ENCODE measurements at regions not wholly inside any gene's neighbourhood (a gene's known extent, or its start where the extent isn't known, plus 50 kb on each side); places are given as distances from the start of the nearest gene placed in this dataset.
A peak's percentile ranks its signal among the peaks of the same experiment; 100 is the strongest.

DNA sequence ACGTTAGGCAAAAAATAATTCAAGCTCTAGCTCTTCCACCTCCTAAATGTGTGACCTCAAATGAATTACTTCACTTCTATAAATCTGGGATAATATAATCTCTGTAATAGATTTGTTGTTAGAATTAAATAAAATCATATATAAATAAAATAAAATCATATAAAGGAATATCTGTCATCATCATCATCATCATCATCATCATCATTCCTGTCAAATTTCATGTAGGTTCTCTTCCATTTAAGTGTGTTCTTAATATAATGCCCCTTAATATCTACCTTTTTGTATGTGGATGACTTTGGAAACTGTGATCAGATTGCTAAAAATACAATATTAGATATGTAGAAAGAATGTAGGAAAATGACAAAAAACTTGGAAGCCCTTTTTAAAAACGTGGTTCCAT lies 621.0 kb downstream of the ADGRL2 start:
- Histone ChIP-seq H3K36me3 (no peaks in the 10 kb centered on the region), H3K4me1 (no peaks in the 10 kb centered on the region), H3K27ac (no peak overlapping the region), H3K27me3 (no peaks in the 10 kb centered on the region), H3K9me3 (no peaks in the 10 kb centered on the region), H3K4me3 (no peak overlapping the region)
- no peak for DNase-seq
- FAIRE-seq, result peak; percentile 26
- intact Hi-C loops (cut with DNase I), result no loop called here
- 39 to 40% methylated on average over 2 of the region's 2 CpGs for WGBS, 2 donors
- ATAC-seq, result no peak
- TF ChIP-seq, protein P1, sequence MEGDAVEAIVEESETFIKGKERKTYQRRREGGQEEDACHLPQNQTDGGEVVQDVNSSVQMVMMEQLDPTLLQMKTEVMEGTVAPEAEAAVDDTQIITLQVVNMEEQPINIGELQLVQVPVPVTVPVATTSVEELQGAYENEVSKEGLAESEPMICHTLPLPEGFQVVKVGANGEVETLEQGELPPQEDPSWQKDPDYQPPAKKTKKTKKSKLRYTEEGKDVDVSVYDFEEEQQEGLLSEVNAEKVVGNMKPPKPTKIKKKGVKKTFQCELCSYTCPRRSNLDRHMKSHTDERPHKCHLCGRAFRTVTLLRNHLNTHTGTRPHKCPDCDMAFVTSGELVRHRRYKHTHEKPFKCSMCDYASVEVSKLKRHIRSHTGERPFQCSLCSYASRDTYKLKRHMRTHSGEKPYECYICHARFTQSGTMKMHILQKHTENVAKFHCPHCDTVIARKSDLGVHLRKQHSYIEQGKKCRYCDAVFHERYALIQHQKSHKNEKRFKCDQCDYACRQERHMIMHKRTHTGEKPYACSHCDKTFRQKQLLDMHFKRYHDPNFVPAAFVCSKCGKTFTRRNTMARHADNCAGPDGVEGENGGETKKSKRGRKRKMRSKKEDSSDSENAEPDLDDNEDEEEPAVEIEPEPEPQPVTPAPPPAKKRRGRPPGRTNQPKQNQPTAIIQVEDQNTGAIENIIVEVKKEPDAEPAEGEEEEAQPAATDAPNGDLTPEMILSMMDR (IDR thresholded peaks at IDR 0.05), result no peak

DNA sequence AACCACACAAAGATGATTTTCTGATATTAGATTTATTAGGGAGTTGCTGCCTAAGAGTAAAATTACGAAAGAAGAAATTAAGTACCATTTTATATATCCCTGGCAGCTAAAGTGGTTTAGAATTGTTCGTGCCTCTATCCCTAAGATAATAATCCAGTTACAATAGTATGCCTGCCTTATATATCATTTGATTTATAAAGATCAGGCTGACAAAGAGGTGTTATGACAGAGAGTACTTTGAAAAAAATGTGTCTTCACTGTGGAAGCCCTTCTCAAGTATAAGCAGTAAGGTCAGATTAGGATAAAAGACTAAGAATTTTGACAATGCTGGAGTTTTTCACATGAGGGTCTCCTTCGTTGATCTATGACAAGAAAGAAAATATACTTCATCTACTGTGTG lies 619.9 kb downstream of the ADGRL2 start:
- Histone ChIP-seq H3K9me3 (no peaks in the 10 kb centered on the region), H3K27ac (no peak overlapping the region), H3K4me1 (no peaks in the 10 kb centered on the region), H3K27me3 (no peaks in the 10 kb centered on the region), H3K4me3 (no peak overlapping the region), H3K36me3 (no peaks in the 10 kb centered on the region)
- DNase-seq, result no peak
- no peak for FAIRE-seq
- WGBS, 2 donors, result 69 to 90% methylated on average over 3 of the region's 3 CpGs
- intact Hi-C loops (cut with DNase I), result no loop called here
- ATAC-seq, result no peak
- TF ChIP-seq, protein P1 (IDR thresholded peaks at IDR 0.05), result no peak

DNA sequence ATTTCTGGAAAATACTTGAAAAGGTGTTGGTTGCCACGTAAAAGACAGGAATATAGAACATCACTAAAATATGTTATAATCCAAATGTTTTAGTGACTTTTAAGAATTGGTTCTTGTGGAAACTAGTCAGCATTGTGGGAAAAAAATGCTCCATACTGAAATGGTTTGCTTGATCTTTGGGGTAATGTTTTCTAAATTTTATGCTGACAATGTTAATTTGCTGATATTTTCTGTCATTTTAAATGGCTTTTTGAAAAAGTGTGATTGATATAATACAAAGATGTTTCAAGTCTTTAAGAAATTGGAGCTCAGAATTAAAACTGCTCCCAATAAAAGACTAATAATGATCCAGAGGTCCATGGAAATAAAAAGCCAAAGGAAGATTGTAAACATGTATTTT lies 610.9 kb downstream of the ADGRL2 start:
- 60 to 78% methylated on average over 1 of the region's 1 CpG for WGBS, 2 donors

DNA sequence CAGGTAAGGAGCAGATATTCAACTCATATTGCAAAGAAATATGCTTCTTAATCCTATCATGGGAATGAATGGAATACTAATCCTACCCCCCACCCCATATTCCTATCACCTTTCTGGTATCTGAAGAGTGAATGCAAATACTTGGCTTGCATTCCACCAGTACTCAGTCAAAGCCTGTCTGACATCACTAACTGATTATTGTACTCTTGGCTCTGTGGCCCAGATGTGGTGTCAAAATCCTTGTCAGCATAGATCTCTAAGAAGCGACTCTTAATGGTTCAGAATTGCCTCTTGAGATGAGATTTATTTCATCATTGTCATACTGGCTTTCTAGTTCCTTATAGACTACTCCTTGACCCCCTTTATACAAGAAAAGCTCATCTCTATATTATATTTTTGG lies 604.6 kb downstream of the ADGRL2 start:
- 77 to 92% methylated on average over 1 of the region's 1 CpG for WGBS, 2 donors
- H3K36me3 ChIP-seq, result no peaks in the 10 kb centered on the region
- ATAC-seq (no peak), FAIRE-seq (no peak), DNase-seq (no peak)
- intact Hi-C loops (cut with DNase I), result no loop called here
- H3K9me3 ChIP-seq, result no peaks in the 10 kb centered on the region
- TF ChIP-seq, protein P1 (IDR thresholded peaks at IDR 0.05), result no peak
- H3K27me3 ChIP-seq, result no peaks in the 10 kb centered on the region
- H3K4me3 ChIP-seq, result no peak overlapping the region
- no peak overlapping the region for H3K27ac ChIP-seq
- no peaks in the 10 kb centered on the region for H3K4me1 ChIP-seq

More for the DNA sequence above, 610.9 kb downstream of the ADGRL2 start:
- TF ChIP-seq, protein P1 (IDR thresholded peaks at IDR 0.05), result no peak
- H3K4me1 ChIP-seq, result no peaks in the 10 kb centered on the region
- no peaks in the 10 kb centered on the region for H3K36me3 ChIP-seq
- no peak for FAIRE-seq
- intact Hi-C loops (cut with DNase I), result no loop called here
- no peak overlapping the region for H3K4me3 ChIP-seq
- no peak for DNase-seq
- H3K9me3 ChIP-seq, result no peaks in the 10 kb centered on the region
- no peak for ATAC-seq
- no peaks in the 10 kb centered on the region for H3K27me3 ChIP-seq
- H3K27ac ChIP-seq, result no peak overlapping the region

DNA sequence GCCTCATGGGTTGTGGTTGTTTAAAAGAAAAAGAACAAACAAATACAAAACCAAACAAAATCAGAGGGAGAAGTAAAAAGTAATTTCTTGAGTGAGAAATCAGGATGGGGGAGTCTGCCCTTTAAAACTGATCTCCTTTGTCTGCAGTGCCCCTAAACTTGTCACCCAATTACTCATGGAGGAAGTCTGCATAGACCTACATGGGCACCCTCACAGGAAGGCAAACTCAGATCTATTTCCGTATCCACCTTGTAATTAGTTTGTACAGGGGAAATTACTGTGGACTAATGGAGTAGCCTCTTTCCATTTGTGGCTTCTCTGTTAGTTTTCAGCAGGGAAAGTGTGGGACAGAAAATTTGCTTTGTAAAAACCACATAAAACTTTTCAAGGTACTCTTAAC lies 600.4 kb downstream of the ADGRL2 start:
- no peaks in the 10 kb centered on the region for H3K9me3 ChIP-seq
- TF ChIP-seq, protein P1 (IDR thresholded peaks at IDR 0.05), result no peak
- 63 to 65% methylated on average over 1 of the region's 1 CpG for WGBS, 2 donors
- intact Hi-C loops (cut with DNase I), result no loop called here
- H3K4me3 ChIP-seq, result no peak overlapping the region
- H3K36me3 ChIP-seq, result no peaks in the 10 kb centered on the region
- no peak for DNase-seq
- no peaks in the 10 kb centered on the region for H3K4me1 ChIP-seq
- FAIRE-seq, result no peak
- H3K27me3 ChIP-seq, result no peaks in the 10 kb centered on the region
- ATAC-seq, result no peak
- H3K27ac ChIP-seq, result no peak overlapping the region

All from pancreas (tissue), 10 donors.